GM19452 (cell line): ENCODE measurements at regions not wholly inside any gene's neighbourhood (a gene's known extent, or its start where the extent isn't known, plus 50 kb on each side); places are given as distances from the start of the nearest gene placed in this dataset.

Source experiments
- ATAC-seq: cut with Tn5 transposase; IDR thresholded peaks from one replicate; pipeline ENCODE4 v1.9.1; 2021; ENCODE audit not compliant: unreplicated experiment

DNA sequence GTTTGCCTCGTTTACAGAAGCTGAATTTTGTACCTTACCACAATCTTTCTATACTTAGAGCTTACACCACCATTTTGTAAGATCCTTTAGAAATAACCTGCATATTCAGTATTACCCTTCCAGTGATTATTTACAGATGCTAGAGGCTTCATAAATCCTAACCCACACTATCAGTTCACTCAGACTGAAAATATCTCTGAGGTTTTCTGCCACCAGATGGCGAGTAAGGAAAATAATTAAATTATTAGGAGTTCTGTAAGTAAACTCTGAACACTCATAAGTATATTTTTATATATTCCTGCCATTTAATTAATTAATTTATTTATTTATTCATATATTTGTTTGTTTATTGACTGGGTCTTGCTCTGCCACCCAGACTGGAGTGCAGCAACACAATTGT lies 1635.2 kb downstream of the PLA2G4A start:
- no peak for ATAC-seq

DNA sequence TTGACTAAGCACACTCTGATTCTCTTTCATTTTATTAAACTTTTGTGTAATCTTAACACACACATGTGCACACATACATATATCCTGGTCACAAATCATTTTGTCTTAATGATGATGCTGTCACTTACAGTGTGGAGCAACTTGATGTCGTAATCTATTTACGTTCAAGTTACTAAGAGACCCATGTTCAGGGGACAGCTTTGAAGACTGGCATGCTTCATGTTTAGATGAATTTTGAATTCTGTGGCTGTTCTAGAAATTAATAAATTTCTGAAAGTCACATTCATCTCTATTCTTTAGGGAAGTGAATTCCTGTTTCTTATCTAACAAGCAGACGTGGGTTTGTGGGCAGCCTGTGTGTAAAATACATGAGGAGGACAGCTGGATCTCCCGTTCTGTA lies 1637.8 kb downstream of the PLA2G4A start:
- ATAC-seq: no peak

DNA sequence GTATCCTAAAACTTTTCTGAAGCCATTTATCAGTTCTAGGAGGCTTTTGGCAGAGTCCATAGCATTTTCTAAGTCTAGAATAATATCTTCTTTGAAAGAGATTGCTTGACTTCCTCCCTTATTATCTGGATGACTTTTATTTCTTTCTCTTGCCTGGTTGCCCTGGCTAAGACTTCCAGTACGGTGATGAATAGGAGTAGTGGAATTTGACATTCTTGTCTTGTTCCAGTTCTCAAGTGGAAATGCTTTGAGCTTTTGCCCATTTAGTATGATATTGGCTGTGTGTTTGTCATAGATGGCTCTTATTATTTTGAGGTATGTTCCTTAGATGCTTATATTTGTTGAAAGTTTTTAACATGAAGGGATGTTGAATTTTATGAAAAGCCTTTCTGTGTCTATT lies 1647.9 kb downstream of the PLA2G4A start:
- no peak for ATAC-seq

DNA sequence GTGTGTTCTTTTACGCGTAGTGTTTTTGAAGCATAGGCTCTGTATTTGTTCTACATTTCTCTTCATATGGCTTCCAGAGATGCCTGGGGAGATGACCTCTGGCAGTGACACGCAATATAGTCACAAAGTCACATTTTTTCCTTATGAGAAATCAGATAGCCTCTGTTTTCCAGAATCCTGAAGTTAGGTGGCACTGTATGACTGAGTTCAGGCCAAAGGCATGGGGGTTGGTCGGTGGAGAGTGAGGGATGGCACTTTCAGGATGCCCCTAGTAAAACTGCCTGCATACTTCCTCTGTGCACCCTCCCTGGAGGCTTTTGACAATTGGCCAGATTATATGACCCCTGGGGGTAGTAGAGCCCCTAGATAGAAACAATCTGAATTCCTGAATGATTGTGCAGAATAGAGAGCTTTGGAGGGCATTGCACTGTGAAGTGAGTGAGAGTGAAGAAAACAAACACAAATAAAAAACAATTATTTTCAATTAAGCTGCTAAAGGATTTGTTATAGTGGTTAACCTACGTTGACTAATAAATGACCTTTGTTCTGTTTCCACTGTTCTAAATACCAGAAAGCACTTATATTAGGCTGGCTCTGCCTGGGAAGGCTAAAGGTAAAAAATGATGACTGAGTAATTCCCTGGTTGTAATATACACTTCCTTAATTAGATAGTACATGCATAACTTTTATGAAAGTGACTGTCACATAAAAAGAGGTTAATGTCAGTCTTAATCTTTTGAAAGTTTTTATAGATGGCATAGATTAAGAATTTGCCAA lies 1660.8 kb downstream of the PLA2G4A start:
- ATAC-seq: no peak

DNA sequence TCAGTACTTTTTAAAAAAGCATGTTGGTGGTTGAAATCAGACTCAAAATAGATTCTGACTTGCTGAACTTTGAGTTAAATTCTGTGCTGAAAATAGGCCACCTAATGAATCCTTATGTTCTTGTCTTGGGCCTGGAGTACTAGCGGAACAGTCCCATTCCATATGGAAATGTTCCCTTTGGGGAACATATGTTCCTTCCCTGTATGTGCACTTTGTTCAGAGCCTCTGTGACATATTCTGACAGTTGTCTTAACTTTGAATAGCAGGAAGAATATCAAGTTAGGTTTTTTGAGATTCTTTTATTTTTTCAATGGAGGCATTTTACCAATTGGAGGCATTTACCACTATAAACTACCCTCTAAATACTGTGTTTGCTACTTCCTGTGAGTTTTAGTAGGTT lies 1667.8 kb downstream of the PLA2G4A start:
- no peak for ATAC-seq

DNA sequence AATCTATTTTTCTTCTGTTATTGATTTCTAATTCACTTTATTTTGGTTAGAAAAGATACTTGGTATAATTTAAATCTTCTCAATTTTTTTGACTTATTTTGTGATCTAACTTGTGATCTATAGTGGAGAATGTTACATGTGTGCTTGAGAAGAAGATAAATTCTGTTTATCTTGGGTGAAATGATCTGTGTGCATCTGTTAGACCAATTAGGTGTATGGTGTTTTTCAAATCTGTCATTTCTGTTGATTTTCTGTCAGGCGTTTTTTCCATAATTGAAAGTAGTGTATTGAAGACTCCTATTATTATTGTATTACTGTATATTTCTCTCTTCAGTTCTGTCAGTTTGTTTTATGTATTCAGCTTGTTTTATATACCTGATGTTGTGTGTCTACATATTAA lies 1668.3 kb downstream of the PLA2G4A start:
- ATAC-seq: no peak

DNA sequence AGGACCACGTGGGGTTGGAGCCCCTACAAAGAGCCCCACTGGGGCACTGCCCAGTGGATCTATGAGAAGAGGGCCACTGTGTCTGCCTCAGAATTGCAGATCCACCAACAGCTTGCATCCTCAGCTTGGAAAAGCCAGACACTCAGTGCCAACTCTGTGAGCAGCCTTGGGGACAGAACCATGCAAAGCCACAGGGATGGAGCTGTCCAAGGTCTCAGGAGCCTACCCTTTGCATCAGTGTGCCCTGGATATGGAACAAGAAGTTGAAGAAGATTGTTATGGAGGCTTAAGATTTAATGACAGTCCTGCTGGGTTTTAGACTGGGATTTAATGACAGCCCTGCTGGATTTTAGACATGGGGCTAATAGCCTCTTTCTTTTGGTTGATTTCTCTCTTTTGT lies 1670.9 kb downstream of the PLA2G4A start:
- ATAC-seq: no peak

GRCh38 chr1:188514917-188515316 lies 1686.2 kb downstream of the PLA2G4A start:
- ATAC-seq: no peak

- no peak for ATAC-seq
These were observed 1688.4 kb downstream of the PLA2G4A start for GRCh38 chr1:188517139-188517538.

DNA sequence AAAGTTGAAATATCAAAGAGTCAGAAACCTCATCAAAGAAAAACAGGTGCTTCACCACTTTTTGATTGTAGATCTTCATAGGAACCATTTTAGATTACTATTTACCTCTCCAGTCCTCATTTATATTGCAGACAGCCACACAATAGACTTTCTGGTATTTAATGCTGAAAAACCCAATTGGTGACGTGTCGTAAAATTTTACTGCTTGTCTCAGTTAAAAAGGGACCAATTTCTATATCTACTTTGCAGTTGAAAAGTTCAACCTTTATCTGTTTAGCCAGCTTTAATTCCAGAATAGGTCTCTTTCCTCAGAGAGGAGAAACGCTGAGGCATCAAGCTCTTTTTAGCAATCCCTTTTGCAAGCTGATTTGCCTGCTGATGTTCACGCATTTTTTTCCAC lies 1722.4 kb downstream of the PLA2G4A start:
- no peak for ATAC-seq

GRCh38 chr1:188557053-188557452 lies 1728.3 kb downstream of the PLA2G4A start:
- ATAC-seq: no peak

GRCh38 chr1:188582911-188583532 lies 1754.3 kb downstream of the PLA2G4A start:
- no peak for ATAC-seq

DNA sequence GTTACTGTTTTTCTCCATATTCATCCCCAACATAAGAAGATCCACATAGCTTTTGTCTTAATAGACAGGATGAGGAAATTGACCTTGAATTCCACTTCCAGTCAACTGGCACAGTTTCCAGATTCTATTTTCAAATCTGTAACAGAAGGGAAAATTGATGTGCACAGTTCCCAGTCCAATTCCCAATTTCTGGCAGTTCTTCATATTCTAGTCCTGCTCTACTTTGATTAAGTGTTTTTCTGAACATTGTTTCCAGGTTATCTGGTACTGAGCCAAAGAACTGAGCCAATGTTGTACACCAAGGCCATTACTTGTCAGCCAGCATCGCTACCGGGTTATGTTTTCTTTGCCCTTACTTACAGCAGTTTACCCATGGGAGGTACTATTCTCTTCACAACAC lies 1755.4 kb downstream of the PLA2G4A start:
- ATAC-seq: no peak

- no peak for ATAC-seq
These were observed 1761.9 kb downstream of the PLA2G4A start for GRCh38 chr1:188590641-188591040.

- no peak for ATAC-seq
These were observed 1765.9 kb downstream of the PLA2G4A start for GRCh38 chr1:188594542-188595235.

DNA sequence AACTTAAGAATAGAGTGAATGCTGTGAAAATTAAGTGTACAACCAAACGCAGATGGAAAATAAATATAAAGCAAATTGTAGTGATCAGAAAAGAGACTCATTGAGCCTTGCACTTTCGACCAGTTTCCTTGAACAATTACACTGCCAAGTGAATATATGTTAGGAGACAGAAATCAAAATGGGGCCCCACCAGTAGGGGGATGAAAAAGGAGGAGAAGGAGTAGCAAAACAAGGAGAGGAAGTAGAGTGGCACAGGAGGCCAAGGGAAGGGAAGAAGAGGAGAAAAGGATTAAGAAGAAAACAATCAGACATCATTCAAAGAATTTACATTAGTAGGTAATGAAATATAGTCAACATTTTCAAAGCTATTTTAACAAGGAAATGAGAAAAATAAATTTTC lies 1770.6 kb downstream of the PLA2G4A start:
- no peak for ATAC-seq

DNA sequence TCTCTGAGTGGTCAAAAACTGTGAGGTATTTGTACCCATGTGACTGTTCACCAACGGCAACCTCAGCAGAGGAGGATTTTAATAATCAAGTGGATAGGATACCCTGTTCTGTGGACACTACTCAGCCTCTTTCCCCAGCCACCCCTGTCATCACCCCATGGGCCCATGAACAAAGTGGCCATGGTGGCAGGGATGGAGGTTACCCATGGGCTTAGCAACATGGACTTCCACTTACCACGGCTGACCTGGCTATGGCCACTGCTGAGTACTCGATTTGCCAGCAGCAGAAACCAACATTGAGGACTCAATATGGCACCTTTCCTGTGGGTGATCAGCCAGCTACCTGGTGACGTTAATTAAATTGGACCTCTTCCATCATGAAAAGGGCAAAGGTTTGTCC lies 1782.7 kb downstream of the PLA2G4A start:
- ATAC-seq: no peak

- ATAC-seq: no peak
These were observed 1786.6 kb downstream of the PLA2G4A start for GRCh38 chr1:188615321-188615720.

DNA sequence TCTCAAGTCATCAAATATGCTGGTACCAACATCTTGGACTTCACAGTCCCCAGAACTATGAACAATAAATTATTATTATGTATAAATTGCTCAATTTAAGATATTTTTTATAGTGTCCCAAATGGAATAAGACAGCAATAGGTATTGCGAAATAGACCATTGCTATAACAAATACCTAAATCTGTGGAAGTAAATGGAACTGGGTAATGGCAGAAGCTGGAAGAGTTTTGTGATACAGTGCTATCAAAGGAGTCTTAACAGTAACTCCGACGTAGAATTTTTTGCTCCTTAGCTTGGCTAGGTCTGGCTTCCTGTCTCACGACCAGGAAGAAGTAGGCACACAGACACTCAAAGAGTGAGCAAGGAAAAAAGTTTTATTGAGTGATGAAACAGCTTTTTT lies 1791.5 kb downstream of the PLA2G4A start:
- ATAC-seq: no peak

GRCh38 chr1:188641566-188642211 lies 1812.9 kb downstream of the PLA2G4A start:
- no peak for ATAC-seq

- ATAC-seq: no peak
These were observed 1814.0 kb downstream of the PLA2G4A start for GRCh38 chr1:188642704-188643103.

DNA sequence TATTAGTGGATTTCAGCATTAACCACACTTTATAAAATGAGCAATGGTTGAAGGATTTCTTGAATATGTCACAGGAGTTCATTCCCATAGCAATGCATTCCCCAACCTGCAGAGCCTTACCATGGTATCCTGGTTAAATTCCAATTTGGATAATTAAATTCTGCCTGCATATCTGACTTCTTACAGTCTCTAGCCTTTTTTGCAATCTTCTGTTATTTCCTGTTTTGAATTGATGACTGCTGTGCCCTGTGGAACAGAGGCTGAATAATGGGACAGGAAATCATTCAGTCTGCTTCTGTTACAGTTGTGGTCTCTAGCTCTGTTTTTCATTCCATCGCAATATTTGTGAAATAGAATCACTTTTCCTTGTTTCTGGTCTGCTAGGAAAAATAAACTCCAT lies 1823.9 kb downstream of the PLA2G4A start:
- ATAC-seq: no peak
